Neural progenitor cell (in vitro differentiated cells): ENCODE measurements at regions not wholly inside any gene's neighbourhood (a gene's known extent, or its start where the extent isn't known, plus 50 kb on each side); places are given as distances from the start of the nearest gene placed in this dataset.

ENCODE experiments used
- CTCF ChIP-seq: fragments of 200-600 bp; sonication (generic); IDR thresholded peaks from 2 replicates; pipeline ENCODE4 v1.5.1; 2017; ENCODE audit warnings: antibody characterized with exemption, mild to moderate bottlenecking
- EZH2 ChIP-seq: fragments of 200-600 bp; sonication (generic); IDR thresholded peaks from 2 replicates; pipeline ENCODE4 v1.6.1; 2017; ENCODE audit warnings: antibody characterized with exemption, mild to moderate bottlenecking, moderate library complexity
- EZH2phosphoT487 ChIP-seq: fragments of 200-600 bp; sonication (generic); IDR thresholded peaks from 2 replicates; pipeline ENCODE4 v1.6.1; 2017; ENCODE audit warnings: antibody characterized with exemption

- TF ChIP-seq CTCF (no peak), EZH2 (no peak), EZH2phosphoT487 (no peak)
Observed at GRCh38 chr5:93845376-93845775, 104.0 kb upstream of the POU5F2 start.
